Nephron progenitor cell (in vitro differentiated cells): ENCODE measurements at regions not wholly inside any gene's neighbourhood (a gene's known extent, or its start where the extent isn't known, plus 50 kb on each side); places are given as distances from the start of the nearest gene placed in this dataset.

Experiments
- DNase-seq: peaks from one replicate; pipeline ENCODE4 v3.0.0; 2021
- H3K27ac Mint-ChIP-seq: 2 replicates; pipeline ENCODE4 v1.8.0; 2021; ENCODE audit warnings: mild to moderate bottlenecking, moderate library complexity, mixed read lengths
- H3K27me3 Mint-ChIP-seq: 2 replicates; pipeline ENCODE4 v1.8.0; 2021; ENCODE audit warnings: mild to moderate bottlenecking, low read depth, mixed read lengths; ENCODE audit not compliant: poor library complexity
- H3K36me3 Mint-ChIP-seq: 2 replicates; pipeline ENCODE4 v1.8.0; 2021; ENCODE audit warnings: low read depth, mixed read lengths
- H3K4me1 Mint-ChIP-seq: 2 replicates; pipeline ENCODE4 v1.8.0; 2021; ENCODE audit warnings: mixed read lengths
- H3K4me3 Mint-ChIP-seq: 2 replicates; pipeline ENCODE4 v1.8.0; 2021; ENCODE audit warnings: mild to moderate bottlenecking, moderate library complexity, mixed read lengths
- H3K9me3 Mint-ChIP-seq: 2 replicates; pipeline ENCODE4 v1.8.0; 2021; ENCODE audit warnings: mild to moderate bottlenecking, moderate library complexity, mixed read lengths
- CTCF ChIP-seq: fragments of 200-600 bp; sonication (generic); IDR thresholded peaks from 2 replicates; pipeline ENCODE4 v1.5.0; 2021; ENCODE audit warnings: antibody characterized with exemption

DNA sequence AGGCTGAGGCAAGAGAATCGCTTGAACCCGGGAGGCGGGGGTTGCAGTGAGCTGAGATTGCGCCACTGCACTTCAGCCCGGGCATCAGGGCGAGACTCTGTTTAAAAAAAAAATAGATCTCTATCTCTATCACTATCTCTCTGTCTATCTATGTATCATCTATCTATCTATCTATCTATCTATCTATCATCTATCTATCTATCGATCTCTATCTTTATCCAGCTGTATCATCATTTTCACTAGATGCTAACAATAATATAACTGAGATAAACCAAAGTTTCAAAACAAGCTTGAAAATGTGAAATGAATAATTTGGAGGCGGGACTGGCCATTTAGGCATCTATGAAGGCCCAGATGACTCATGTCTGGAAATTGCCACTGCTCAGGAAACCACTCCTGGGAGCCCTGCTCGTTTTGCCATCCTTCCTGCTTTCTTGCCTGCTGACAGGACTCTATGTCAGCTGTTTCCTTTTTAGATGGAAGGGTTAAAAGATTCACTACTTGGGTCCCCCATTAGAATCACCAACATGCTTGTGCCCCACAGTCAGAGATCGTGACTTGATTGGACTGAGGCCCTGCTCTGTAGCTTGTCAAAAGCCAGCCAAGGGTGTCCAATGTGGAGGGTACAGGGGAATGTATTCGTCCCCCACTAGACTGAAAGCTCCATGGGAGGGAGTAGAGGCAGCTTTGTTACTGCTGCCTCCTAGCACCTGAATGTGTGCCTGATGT, 61.7 kb downstream of the UTRN start:
- no peak overlapping the region for H3K4me3 Mint-ChIP-seq
- H3K9me3 Mint-ChIP-seq = peaks cover 8% of the 10 kb centered on the region
- peaks cover 29% of the 10 kb centered on the region for H3K36me3 Mint-ChIP-seq
- H3K27ac Mint-ChIP-seq = peak overlapping the region; percentile 91
- peaks cover 6% of the 10 kb centered on the region for H3K27me3 Mint-ChIP-seq
- DNase-seq = no peak
- no peak for TF ChIP-seq CTCF
- peaks cover 61% of the 10 kb centered on the region for H3K4me1 Mint-ChIP-seq

DNA sequence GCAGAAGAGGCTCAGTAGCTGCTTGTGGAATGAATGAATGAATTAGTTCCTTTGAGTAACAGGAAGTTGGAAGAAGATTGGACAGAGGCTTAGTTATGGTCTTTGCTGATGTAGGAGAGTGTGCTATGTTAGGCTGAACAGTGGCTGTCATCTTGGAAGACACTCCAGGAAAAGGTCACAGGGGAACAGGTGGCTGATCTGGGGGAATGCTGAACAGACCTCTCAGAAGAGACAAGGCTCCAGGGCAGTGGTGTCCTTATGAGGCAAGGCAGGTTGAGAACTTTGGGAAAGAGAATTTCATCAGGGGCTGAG, 62.3 kb downstream of the UTRN start:
- TF ChIP-seq CTCF = no peak
- Mint-ChIP-seq H3K9me3 (peaks cover 8% of the 10 kb centered on the region), H3K27me3 (peaks cover 3% of the 10 kb centered on the region), H3K4me3 (no peak overlapping the region), H3K36me3 (peaks cover 29% of the 10 kb centered on the region), H3K27ac (peak overlapping the region; percentile 91), H3K4me1 (peaks cover 63% of the 10 kb centered on the region)
- no peak for DNase-seq

DNA sequence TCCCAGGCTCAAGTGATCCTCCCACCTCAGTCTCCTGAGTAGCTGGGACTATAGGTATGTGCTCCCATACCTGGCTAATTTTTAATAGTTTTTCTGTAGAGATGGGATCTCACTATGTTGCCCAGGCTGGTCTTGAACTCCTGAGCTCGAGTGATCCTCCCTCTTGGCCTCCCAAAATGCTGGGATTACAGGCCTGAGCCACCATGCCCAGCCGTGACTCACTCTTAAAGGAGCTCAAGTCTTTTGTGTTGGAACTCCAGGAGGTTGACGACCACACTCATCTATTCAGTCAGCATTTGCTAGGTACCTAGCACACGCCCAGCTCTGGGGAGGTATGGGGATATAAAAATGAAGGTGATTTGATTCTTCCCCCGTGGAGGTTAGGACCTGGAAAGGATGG, 62.8 kb downstream of the UTRN start:
- Mint-ChIP-seq H3K4me1 (peaks cover 69% of the 10 kb centered on the region), H3K36me3 (peaks cover 29% of the 10 kb centered on the region), H3K4me3 (no peak overlapping the region), H3K9me3 (peaks cover 8% of the 10 kb centered on the region), H3K27me3 (peaks cover 2% of the 10 kb centered on the region), H3K27ac (peak overlapping the region; percentile 42)
- no peak for TF ChIP-seq CTCF
- no peak for DNase-seq

- no peak for TF ChIP-seq CTCF
- Mint-ChIP-seq H3K36me3 (peaks cover 29% of the 10 kb centered on the region), H3K27me3 (peaks cover 2% of the 10 kb centered on the region), H3K4me1 (peaks cover 56% of the 10 kb centered on the region), H3K9me3 (peaks cover 8% of the 10 kb centered on the region), H3K4me3 (no peak overlapping the region), H3K27ac (peak overlapping the region; percentile 80)
- no peak for DNase-seq
Observed at GRCh38 chr6:144349690-144350527, 64.8 kb downstream of the UTRN start.

GRCh38 chr6:144350528-144350880, 65.4 kb downstream of the UTRN start:
- Mint-ChIP-seq H3K4me1 (peaks cover 50% of the 10 kb centered on the region), H3K27ac (no peak overlapping the region), H3K9me3 (peaks cover 8% of the 10 kb centered on the region), H3K4me3 (no peak overlapping the region), H3K36me3 (peaks cover 27% of the 10 kb centered on the region), H3K27me3 (peaks cover 2% of the 10 kb centered on the region)
- DNase-seq = no peak
- no peak for TF ChIP-seq CTCF
